H1 (cell line): ENCODE measurements at regions not wholly inside any gene's neighbourhood (a gene's known extent, or its start where the extent isn't known, plus 50 kb on each side); places are given as distances from the start of the nearest gene placed in this dataset.

Source experiments
- CTCF ChIA-PET: fragments of 300-600 bp; sonication (Branson Sonifier 250); formaldehyde crosslinking; loops from one replicate; lab custom pipeline; 2021; ENCODE audit not compliant: partially characterized antibody; lab: Charles Lee
- POLR2A ChIA-PET: fragments of 300-600 bp; sonication (Branson Sonifier 250); formaldehyde crosslinking; loops from one replicate; lab custom pipeline; 2021; ENCODE audit warnings: inconsistent platforms; ENCODE audit not compliant: partially characterized antibody; lab: Charles Lee
- DNase-seq, 2 experiments: peaks; one replicate each; pipeline versions ENCODE4 v3.0.0 to v3.0.0-alpha.2; 2010 to 2022; ENCODE audit warnings: low spot score in 2 of 2, low read depth in 1 of 2, mixed read lengths in 1 of 2
- FAIRE-seq: peaks from 2 replicates; lab custom pipeline; 2011; peaks lifted over from hg19 to GRCh38; lab: Jason Lieb, UNC
- H2AFZ ChIP-seq: 2 replicates; pipeline ENCODE4 v1.8.1; 2012; ENCODE audit warnings: low read length, inconsistent platforms
- H2AK5ac ChIP-seq: 2 replicates; pipeline ENCODE4 v1.6.1; 2013; ENCODE audit warnings: low read depth, low read length
- H2BK120ac ChIP-seq: replicated peaks from 2 replicates; pipeline ENCODE3; 2013; ENCODE audit warnings: low read depth, low read length, inconsistent platforms
- H2BK12ac ChIP-seq: 2 replicates; pipeline ENCODE4 v1.6.1; 2013; ENCODE audit warnings: low read depth, low read length
- H2BK15ac ChIP-seq: 2 replicates; pipeline ENCODE4 v1.6.1; 2013; ENCODE audit warnings: low read length
- H2BK20ac ChIP-seq: 2 replicates; pipeline ENCODE4 v1.6.1; 2013; ENCODE audit warnings: low read length
- H2BK5ac ChIP-seq: 2 replicates; pipeline ENCODE4 v1.6.1; 2013; ENCODE audit warnings: low read depth, low read length
- H3K14ac ChIP-seq: 2 replicates; pipeline ENCODE4 v1.6.1; 2013; ENCODE audit warnings: inconsistent platforms; ENCODE audit not compliant: insufficient read length
- H3K18ac ChIP-seq: 2 replicates; pipeline ENCODE4 v1.6.1; 2013; ENCODE audit warnings: low read length; ENCODE audit errors: extremely low read depth
- H3K23ac ChIP-seq: 2 replicates; pipeline ENCODE4 v1.6.1; 2013; ENCODE audit warnings: inconsistent platforms; ENCODE audit not compliant: insufficient read length
- H3K23me2 ChIP-seq: 2 replicates; pipeline ENCODE4 v1.6.1; 2013; ENCODE audit warnings: low read depth, low read length
- H3K27ac ChIP-seq: 2 replicates; pipeline ENCODE4 v1.6.1; 2011; ENCODE audit warnings: low read depth, low read length, inconsistent platforms
- H3K27me3 ChIP-seq, 4 experiments: replicated peaks in 1 of 4; 1 replicate in 1 of 4; 2 replicates in 3 of 4; pipeline versions ENCODE4 v1.6.1 to v1.8.1; 2011 to 2013; ENCODE audit warnings: low read length in 3 of 4, mild to moderate bottlenecking in 3 of 4, inconsistent platforms in 2 of 4, mixed read lengths in 2 of 4, moderate library complexity in 1 of 4; ENCODE audit not compliant: control insufficient read depth in 3 of 4, insufficient read depth in 3 of 4; ENCODE audit errors: extremely low read depth in 1 of 4
- H3K36me3 ChIP-seq, 4 experiments: 2 replicates each; pipeline versions ENCODE4 v1.6.1 to v1.8.1; 2011 to 2013; ENCODE audit warnings: mild to moderate bottlenecking in 4 of 4, low read length in 3 of 4, moderate library complexity in 2 of 4, control low read depth in 1 of 4, inconsistent platforms in 1 of 4; ENCODE audit not compliant: insufficient read depth in 4 of 4, control insufficient read depth in 2 of 4
- H3K4ac ChIP-seq: replicated peaks from 2 replicates; pipeline ENCODE3; 2013; ENCODE audit warnings: low read length, low read depth, mixed read lengths, inconsistent platforms; ENCODE audit not compliant: insufficient read length
- H3K4me1 ChIP-seq, 4 experiments: replicated peaks in 1 of 4; 1 replicate in 1 of 4; 2 replicates in 3 of 4; pipeline versions ENCODE4 v1.6.1 to v1.8.1; 2011 to 2013; ENCODE audit warnings: low read length in 3 of 4, inconsistent platforms in 2 of 4, mixed read lengths in 1 of 4; ENCODE audit not compliant: insufficient read depth in 4 of 4, control insufficient read depth in 3 of 4
- H3K4me2 ChIP-seq, 2 experiments: 2 replicates each; pipeline versions ENCODE4 v1.6.1 to v1.8.1; 2011 to 2013; ENCODE audit warnings: low read depth in 2 of 2, low read length in 2 of 2, control low read depth in 1 of 2, inconsistent platforms in 1 of 2, mild to moderate bottlenecking in 1 of 2; ENCODE audit not compliant: insufficient read depth in 1 of 2
- H3K4me3 ChIP-seq, 4 experiments: fragments of 200-600, 300-600 bp in 1 of 4; sonication (generic), shearing (Covaris generic), sonication (Bioruptor Twin) in 1 of 4; 2 replicates each; pipeline versions ENCODE4 v1.5.1 to v1.8.1; 2011 to 2016; ENCODE audit warnings: low read length in 4 of 4, low read depth in 3 of 4, control low read depth in 2 of 4, inconsistent platforms in 2 of 4, mild to moderate bottlenecking in 2 of 4, mixed read lengths in 1 of 4, moderate library complexity in 1 of 4; ENCODE audit not compliant: insufficient read depth in 2 of 4; ENCODE audit errors: extremely low read depth in 1 of 4
- H3K56ac ChIP-seq: replicated peaks from 2 replicates; pipeline ENCODE3; 2013; ENCODE audit warnings: low read depth, mild to moderate bottlenecking, mixed read lengths, low read length, inconsistent platforms; ENCODE audit not compliant: insufficient read length
- H3K79me1 ChIP-seq: 2 replicates; pipeline ENCODE4 v1.6.1; 2013; ENCODE audit warnings: low read depth, low read length, control low read depth
- H3K79me2 ChIP-seq, 2 experiments: 2 replicates each; pipeline versions ENCODE4 v1.6.1 to v1.8.1; 2012 to 2013; ENCODE audit warnings: low read length in 2 of 2, mild to moderate bottlenecking in 2 of 2, inconsistent platforms in 1 of 2; ENCODE audit not compliant: insufficient read depth in 2 of 2, control insufficient read depth in 1 of 2
- H3K9ac ChIP-seq, 4 experiments: replicated peaks in 1 of 4; 1 replicate in 1 of 4; 2 replicates in 3 of 4; pipeline versions ENCODE4 v1.6.1 to v1.8.1; 2011 to 2013; ENCODE audit warnings: low read depth in 3 of 4, low read length in 3 of 4, control low read depth in 2 of 4, mild to moderate bottlenecking in 2 of 4, moderate library complexity in 2 of 4, inconsistent platforms in 1 of 4; ENCODE audit errors: extremely low read depth in 1 of 4
- H3K9me3 ChIP-seq, 2 experiments: 2 replicates each; pipeline versions ENCODE4 v1.6.1 to v1.8.1; 2012 to 2013; ENCODE audit warnings: mild to moderate bottlenecking in 2 of 2, moderate library complexity in 2 of 2, control low read depth in 1 of 2, inconsistent platforms in 1 of 2, low read depth in 1 of 2, low read length in 1 of 2, mixed read lengths in 1 of 2; ENCODE audit not compliant: insufficient read depth in 2 of 2
- H4K20me1 ChIP-seq, 2 experiments: replicated peaks in 1 of 2; 2 replicates each; pipeline versions ENCODE3 to v1.8.1; 2011 to 2013; ENCODE audit warnings: inconsistent platforms in 2 of 2, low read length in 2 of 2, mild to moderate bottlenecking in 1 of 2; ENCODE audit not compliant: insufficient read depth in 2 of 2, control insufficient read depth in 1 of 2
- H4K5ac ChIP-seq: 2 replicates; pipeline ENCODE4 v1.6.1; 2013; ENCODE audit warnings: low read length, low read depth, mixed read lengths, inconsistent platforms; ENCODE audit not compliant: insufficient read length
- H4K8ac ChIP-seq: 2 replicates; pipeline ENCODE4 v1.8.0; 2013; ENCODE audit warnings: mild to moderate bottlenecking, moderate library complexity, low read length, inconsistent platforms; ENCODE audit not compliant: insufficient read depth; ENCODE audit errors: extremely low read depth
- H4K91ac ChIP-seq: replicated peaks from 2 replicates; pipeline ENCODE3; 2013; ENCODE audit warnings: low read length, mixed read lengths, inconsistent platforms; ENCODE audit not compliant: insufficient read length
- KDM4A ChIP-seq: IDR thresholded peaks from one replicate; pipeline ENCODE4 v1.7.1; 2012; ENCODE audit warnings: low read depth, mild to moderate bottlenecking, moderate library complexity, low read length, inconsistent platforms; ENCODE audit not compliant: severe bottlenecking
- WGBS, 2 experiments: shearing (Covaris generic) in 1 of 2; methylation state at CpG; one replicate each; pipeline versions ENCODE4 v1.1.6 to v1.1.7; 2013 to 2015; ENCODE audit warnings: low lambda C conversion rate in 2 of 2, mixed read lengths in 2 of 2, inconsistent platforms in 1 of 2, low coverage in 1 of 2, missing lambda C conversion rate in 1 of 2; ENCODE audit not compliant: insufficient replicate concordance in 2 of 2, insufficient coverage in 1 of 2, insufficient read length in 1 of 2; ENCODE audit errors: extremely low coverage in 1 of 2, missing lambda C conversion rate in 1 of 2; 5-methylcytosine and 5-hydroxymethylcytosine counted together
- TF ChIP-seq, protein P1 (sequence below): IDR thresholded peaks from 2 replicates; pipeline ENCODE4 v1.6.1; 2011; ENCODE audit warnings: low read depth, mild to moderate bottlenecking, low read length; ENCODE audit not compliant: insufficient read depth

- no peak overlapping the region for H3K4me3 ChIP-seq
- H2BK12ac ChIP-seq = no peak overlapping the region
- no peaks in the 10 kb centered on the region for H3K36me3 ChIP-seq
- H3K9ac ChIP-seq = no peak overlapping the region
- POLR2A ChIA-PET = no interaction called here
- 89% methylated on average over 1 of the region's 1 CpG; no CpG with 5 or more reads in 1 of the 2 experiments for WGBS, 2 experiments
- H2AFZ ChIP-seq = no peak overlapping the region
- no peak overlapping the region for H4K5ac ChIP-seq
- no peak overlapping the region for H4K91ac ChIP-seq
- no peak overlapping the region for H4K8ac ChIP-seq
- DNase-seq = no peak
- no peaks in the 10 kb centered on the region for H3K79me2 ChIP-seq
- no peak overlapping the region for H2BK20ac ChIP-seq
- no peak for FAIRE-seq
- no peak overlapping the region for H2BK120ac ChIP-seq
- H3K23ac ChIP-seq = no peak overlapping the region
- no peak overlapping the region for H3K4ac ChIP-seq
- H3K27ac ChIP-seq = no peak overlapping the region
- no peaks in the 10 kb centered on the region for H3K9me3 ChIP-seq
- H3K14ac ChIP-seq = no peak overlapping the region
- H2BK15ac ChIP-seq = no peak overlapping the region
- H2BK5ac ChIP-seq = no peak overlapping the region
- H3K4me1 ChIP-seq = peaks cover 0 to 8% (median 4%) of the 10 kb centered on the region in 4 experiments; a peak in 3 of 7 replicates
- H3K79me1 ChIP-seq = no peaks in the 10 kb centered on the region
- no peaks in the 10 kb centered on the region for H3K23me2 ChIP-seq
- H3K56ac ChIP-seq = no peak overlapping the region
- CTCF ChIA-PET = interaction anchor here (0.5 to 1.6 kb wide), 2 partner anchors 11 to 105 kb away, joined by 3 to 4 read pairs; no protein-coding TSS in a partner anchor
- no peaks in the 10 kb centered on the region for H3K27me3 ChIP-seq
- H3K18ac ChIP-seq = no peak overlapping the region
- H4K20me1 ChIP-seq = no peaks in the 10 kb centered on the region
- no peak overlapping the region for H3K4me2 ChIP-seq
- no peak overlapping the region for H2AK5ac ChIP-seq
- TF ChIP-seq, protein P1, sequence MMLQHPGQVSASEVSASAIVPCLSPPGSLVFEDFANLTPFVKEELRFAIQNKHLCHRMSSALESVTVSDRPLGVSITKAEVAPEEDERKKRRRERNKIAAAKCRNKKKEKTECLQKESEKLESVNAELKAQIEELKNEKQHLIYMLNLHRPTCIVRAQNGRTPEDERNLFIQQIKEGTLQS = no peak
- TF ChIP-seq KDM4A = no peak
Measured at GRCh38 chr3:153853163-153853562, 268.0 kb upstream of the ARHGEF26 start.
